ENCODE measurements at regions not wholly inside any gene's neighbourhood (a gene's known extent, or its start where the extent isn't known, plus 50 kb on each side); places are given as distances from the start of the nearest gene placed in this dataset.
"Not testable (repeated sequence)": the region's sequence is repeated elsewhere in the genome, so short reads cannot be mapped to it uniquely, and the experiment has no call there.

DNA sequence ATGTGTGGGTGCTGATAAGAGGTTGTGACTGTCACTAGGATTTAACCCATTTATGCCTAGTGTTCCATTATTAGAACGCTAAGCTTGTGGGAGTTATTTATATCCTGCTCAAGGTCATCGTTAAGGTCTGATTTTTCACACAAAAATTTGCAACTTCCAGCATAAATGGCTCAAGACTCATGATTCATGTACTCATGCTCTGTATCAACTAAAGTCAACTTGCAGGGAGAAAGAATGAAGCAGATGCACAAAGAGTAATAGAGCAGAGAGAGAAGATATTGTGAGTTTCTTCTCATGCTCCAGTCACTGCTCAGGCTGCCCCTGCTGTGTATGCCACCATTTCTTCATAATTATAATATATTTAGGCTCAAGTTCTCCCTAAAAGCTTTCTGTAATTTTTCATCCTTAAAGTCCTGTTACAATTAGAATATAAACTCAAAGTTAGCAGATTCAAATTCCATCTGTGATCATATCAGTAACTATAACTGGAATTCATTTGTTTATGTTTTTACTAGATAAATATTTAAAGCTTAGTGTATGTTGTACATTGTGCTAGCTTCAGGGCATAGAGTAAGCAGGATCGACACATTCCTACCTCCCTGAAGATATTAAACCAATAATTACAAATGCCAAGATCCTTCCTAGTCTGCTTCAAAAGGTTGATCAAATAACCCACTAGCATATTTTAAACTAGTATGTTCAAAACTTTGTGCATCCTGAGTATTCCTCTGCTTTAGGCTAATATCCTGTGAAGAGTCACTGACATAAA, 136.7 kb downstream of the NUDT12 start:
- no peak for DNase-seq

- DNase-seq, result no peak
Observed at GRCh38 chr5:103424453-103425205, 138.0 kb downstream of the NUDT12 start.

- DNase-seq, result no peak
Observed at GRCh38 chr5:103424026-103424425, 138.6 kb downstream of the NUDT12 start.

DNA sequence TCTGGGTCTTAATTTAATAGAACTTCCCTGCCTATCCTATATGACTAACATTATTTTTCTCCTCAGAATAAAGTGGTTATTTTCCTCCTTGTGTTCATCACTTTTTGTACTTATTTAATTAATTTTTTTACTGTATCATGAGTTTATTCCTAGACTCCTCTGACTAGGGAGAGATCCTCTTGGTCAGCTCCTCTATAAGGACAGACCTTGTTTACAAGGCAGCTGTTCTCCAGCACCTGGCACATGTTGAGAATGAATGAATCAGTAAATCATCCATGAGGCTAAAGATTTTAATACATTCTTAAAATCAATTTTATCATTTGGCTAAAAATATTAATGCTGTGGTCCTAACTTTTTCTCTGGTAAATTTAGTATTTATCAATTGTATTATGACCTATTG, 139.8 kb downstream of the NUDT12 start:
- no peak for DNase-seq

GRCh38 chr5:103414604-103415003, 148.0 kb downstream of the NUDT12 start:
- no peak for DNase-seq

DNA sequence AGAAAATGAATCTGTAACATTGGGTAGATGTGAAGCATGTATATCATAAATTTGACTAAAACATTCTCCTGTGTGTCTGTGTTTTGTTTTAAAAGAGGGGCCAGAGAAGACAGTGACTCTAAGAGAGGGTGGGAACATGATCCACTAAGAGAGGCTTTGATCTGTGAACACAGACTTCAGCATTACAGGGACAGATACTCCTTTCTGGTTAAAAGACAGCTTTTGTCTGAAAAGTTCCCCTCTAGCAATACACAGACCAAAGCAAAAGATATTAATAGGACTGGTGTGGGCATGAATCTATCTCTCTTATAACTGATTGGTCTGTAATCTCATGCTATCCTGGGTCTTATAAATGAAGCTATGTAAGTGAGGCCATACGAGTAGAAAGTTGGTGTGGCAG, 150.9 kb downstream of the NUDT12 start:
- DNase-seq, result no peak

DNA sequence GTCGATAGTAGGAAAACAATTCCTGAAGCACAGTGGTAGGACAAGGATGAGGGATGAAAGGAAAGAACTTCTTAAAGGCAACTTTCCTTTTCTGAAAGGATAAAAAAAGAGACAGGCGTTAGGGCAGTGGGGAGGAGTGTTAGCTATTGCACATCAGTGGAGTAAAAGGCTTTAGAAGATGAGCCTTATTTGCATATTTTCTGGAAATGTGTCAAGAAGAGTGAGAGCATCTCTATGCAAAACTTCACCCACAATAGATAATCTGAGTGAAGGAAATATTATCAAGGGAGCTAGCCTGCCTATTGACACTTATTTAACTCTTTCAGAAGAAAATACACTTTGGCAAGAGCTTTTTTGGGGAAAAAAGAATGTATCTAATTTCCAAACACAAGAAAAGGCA, 151.6 kb downstream of the MACIR start:
- no peak for DNase-seq

DNA sequence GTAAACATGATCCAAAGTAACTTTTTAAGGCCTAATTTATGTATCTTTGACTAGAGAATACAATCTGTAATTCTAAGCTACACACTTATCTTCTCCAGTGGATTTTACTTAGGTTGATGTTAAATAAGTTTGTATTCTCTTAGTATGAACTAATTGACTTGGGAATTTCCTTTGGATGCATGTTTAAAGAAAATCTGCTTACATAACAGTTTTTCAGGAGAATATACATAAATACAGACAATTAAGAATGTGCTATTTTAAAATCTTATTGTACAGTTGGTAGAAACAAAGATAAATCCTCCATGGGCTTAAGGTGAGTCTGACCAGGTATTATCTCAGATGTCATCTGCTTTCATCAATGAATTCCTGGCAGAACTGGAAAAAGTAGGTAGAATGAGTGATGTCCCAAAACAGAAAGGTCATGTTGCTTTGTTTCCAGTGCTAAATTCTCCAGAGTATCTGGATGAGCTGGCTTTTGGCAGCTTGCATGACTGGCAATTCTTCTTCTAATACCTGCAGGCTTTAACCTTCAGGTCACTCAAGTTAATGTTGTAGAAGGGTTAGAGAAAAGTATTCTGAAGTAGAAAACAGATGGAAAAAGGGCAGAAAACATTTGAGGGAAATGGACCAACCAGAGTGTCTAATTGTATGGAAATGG, 150.6 kb downstream of the MACIR start:
- no peak for DNase-seq

- no peak for DNase-seq
Observed at GRCh38 chr5:103408408-103408807, 149.8 kb downstream of the MACIR start.

GRCh38 chr5:103407402-103407801, 148.8 kb downstream of the MACIR start:
- DNase-seq, result no peak

GRCh38 chr5:103404483-103404882, 145.9 kb downstream of the MACIR start:
- DNase-seq, result no peak

DNA sequence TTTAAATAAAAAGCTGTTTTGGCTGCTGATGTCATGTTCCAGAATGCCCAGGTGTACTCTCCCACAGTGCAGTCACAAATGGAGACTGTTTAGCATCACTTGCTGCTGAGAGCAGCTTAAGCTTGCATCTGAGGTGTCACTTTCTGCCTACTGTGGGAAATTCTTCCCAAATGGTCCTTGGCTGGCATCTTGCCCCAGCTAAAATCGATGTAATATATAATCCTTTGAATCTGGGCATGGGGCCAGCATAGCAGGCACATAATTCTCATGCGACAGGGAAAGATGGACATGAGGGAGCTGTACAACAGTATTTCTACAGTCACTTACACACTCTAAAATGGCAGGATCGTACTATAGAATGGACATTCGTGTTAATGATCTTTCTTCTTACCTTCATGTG, 144.3 kb downstream of the MACIR start:
- no peak for DNase-seq

DNA sequence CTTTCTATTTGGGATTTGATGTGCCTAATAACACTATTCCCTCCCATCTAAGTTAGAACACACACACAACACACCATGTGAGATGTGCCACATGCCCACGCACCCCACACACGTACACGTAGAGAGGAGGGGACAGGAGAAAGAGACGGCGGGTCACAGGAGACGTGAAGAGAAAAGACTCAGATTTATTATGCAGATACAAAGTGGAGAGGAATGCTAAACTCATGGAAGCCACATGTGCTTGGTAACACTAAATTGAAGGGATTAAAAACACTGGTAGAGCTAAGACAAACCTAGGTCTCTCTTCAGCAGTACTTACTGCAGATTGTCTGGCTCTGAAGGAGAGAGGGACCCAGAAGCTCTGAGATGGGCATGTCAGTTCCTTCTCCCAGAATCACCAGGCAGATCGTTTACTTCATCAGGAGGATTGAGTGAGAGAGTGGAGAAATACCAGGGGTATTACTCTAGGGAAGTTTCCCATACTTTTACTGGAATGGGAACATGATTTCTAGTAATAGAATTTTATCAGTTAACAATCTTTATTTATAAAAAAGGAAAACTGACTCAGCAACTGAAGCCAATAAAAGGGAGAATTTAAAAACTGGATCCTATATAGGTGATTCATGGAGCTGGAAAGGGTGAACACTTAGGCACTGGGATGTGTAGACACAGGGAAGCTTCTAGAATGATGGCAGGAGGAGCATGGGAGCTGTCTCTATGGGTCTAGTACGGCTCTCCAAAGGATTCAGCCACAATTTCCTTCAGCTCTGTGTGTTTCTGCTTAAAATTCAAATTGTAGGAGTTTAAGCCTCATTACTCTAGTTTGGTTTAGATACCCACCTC, 139.4 kb downstream of the MACIR start:
- no peak for DNase-seq

DNA sequence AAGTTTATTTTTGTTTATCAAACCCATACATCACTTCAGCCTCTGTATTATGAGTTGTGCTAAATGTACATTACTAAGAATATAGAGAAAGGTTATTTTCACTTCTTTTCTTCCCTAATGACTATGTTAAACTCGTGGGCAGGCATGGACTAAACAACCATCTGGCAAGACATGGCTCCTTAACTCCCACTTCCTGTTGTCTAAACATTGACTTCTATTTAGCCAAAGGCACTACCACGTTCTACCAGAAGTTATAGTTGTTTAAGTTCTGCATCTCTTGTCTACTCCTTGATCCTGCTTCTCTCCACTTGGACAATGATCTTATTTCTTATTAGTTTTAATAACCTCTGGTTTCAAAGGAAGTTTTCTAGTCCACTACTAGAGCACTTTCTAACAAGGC, 136.1 kb downstream of the MACIR start:
- no peak for DNase-seq

- no peak for DNase-seq
Observed at GRCh38 chr5:103393101-103393754, 134.7 kb downstream of the MACIR start.

DNA sequence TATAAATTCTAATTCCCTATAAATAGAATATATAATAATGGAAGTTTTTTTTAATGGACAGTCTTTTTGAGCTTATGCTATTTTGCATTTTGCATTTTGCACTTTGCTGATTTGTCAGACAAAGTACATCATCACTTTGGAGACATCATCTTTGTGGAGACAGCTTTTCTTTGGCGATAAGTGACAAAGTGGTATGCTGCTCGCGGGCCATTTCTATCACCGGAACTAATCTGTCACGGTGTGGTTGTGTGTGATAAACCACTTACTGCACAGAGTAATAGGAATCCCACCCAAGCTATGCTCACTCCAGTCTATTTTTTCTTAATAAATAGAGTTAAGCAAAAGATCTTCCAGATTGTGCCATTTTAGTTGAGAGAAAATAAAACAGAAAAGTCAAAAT, 133.1 kb downstream of the MACIR start:
- DNase-seq, result no peak

DNA sequence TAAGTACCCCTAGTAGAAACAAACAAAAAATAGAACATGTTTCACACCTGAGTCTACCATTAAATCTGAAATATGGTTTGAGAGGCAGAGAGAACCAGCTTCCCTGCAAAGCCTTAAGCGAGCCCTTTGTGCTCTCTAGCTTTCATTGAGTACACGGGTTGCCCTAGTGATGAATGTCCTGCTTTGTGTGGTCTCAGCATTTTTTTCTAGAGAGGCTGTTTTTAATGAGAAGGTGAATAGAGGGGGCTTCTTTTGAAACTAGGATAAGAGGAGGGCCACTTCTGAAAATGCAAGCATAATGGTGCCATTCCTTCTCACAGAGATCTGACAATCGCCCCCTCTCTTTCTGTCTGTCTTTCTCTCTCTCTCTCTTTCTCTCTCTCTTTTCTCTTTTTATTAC, 131.3 kb downstream of the MACIR start:
- no peak for DNase-seq

GRCh38 chr5:103389357-103389756, 130.8 kb downstream of the MACIR start:
- DNase-seq, result no peak

DNA sequence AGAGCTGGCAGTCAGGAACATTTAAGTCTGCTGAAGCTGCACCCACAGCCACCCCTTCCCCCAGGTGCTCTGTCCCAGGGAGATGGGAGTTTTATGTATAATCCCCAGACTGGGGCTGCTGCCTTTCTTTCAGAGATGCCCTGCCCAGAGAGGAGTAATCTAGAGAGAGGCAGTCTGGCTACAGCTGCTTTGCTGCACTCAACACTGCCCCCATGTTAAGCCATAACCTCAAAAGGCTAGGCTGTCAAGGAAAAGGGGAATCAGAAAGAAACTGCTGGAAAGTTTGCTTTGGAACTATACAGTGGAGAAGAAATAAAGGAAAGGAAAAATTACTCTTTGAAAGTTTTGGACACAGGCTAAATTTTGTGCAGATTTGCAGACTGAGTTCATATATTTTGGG, 127.2 kb downstream of the MACIR start:
- no peak for DNase-seq

GRCh38 chr5:103377638-103378037, 119.1 kb downstream of the MACIR start:
- not testable (repeated sequence) for DNase-seq

- DNase-seq, result no peak
Observed at GRCh38 chr5:103375863-103376591, 117.5 kb downstream of the MACIR start.

DNA sequence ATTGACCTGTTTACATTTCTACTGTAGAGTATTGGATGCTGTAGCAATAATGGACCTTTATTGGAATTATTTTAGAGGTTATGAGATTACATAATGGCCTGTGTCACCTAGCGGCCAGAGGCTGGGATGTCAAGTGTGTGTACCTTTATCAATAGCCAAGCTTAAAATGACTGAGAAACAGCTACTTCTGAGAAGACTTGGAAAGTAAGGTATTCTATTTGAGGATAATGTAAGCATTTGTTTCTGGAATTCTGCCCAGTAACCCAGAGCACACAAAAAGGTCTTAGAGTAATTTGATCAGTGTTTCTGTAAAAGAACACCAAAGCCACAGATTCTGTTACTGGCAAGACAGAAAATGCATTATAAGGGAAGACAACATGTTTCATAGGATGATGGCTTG, 116.8 kb downstream of the MACIR start:
- DNase-seq, result no peak
